ENCODE measurements at regions not wholly inside any gene's neighbourhood (a gene's known extent, or its start where the extent isn't known, plus 50 kb on each side); places are given as distances from the start of the nearest gene placed in this dataset.
"Not testable (repeated sequence)": the region's sequence is repeated elsewhere in the genome, so short reads cannot be mapped to it uniquely, and the experiment has no call there.

DNA sequence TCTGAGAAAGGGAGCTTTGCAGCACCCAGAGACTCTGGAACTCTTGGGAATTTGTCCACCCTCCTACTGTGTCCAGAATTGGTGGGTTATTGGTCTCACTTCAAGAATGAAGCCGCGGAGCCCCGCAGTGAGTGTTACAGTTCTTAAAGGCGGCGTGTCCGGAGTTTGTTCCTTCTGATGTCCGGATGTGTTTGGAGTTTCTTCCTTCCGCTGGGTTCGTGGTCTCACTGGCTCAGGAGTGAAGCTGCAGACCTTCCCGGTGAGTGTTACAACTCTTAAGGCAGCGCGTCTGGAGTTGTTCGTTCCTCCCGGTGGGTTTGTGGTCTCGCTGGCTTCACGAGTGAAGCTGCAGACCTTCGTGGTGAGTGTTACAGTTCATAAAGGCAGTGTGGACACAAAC lies 824.7 kb downstream of the LRRTM4 start:
- intact Hi-C loops (cut with DNase I); DNase-seq: not testable (repeated sequence)

DNA sequence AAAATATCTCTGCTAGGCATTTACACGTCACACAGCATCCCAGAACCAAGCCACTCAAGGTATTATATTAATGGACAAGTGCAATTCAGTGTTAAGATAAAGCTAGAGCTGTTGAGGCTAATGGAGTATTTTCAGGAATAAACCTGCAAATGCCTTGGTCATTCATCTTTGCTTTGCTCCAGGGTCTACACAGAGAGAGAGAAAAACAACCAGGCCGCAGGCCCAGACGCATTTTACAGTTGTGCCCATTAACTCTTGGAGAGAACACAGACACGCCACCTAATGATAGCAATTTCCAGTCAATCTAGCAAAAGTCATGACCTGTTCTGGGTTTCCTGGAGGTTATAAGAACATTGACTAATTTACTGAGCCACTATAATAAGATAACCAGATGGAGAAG lies 829.3 kb downstream of the LRRTM4 start:
- no peak for DNase-seq
- intact Hi-C loops (cut with DNase I), result no loop called here

DNA sequence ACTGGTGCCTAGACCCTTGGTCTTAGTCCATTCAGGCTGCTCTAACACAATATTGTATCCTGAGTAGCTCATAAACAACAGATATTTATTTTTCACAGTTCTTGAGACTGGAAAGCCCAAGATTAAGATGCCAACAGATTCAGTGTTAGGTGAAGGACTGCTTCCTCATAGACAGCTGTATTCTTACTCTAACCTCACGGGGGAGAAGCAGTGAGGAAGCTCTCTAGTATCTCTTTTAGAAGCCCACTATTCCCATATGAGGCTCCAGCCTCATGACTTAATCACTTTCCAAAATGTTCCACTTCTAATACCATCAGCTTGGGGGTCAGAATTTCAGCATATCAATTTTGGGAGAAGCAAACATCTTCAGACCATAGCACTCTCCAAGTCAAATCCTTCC lies 833.4 kb downstream of the LRRTM4 start:
- intact Hi-C loops (cut with DNase I), result no loop called here
- no peak for DNase-seq

DNA sequence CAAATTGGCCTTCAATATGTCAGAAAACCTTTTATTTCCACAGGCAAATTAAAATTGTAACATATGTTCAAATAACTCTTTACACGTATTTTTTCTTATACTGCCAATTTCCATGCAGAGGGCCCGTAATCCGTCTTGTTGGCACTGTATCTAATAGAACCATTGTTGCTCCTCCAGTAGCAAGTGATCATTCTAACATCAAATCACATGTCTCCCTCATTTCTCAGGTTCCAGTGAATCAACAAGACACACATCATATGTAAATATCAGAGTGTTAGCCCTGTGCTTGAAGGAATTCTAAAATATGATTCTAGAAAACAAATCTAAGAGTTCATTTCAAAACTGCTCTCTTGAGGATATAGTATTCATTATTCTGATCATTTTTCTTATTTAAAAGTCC lies 834.3 kb downstream of the LRRTM4 start:
- DNase-seq, result no peak
- intact Hi-C loops (cut with DNase I), result no loop called here

DNA sequence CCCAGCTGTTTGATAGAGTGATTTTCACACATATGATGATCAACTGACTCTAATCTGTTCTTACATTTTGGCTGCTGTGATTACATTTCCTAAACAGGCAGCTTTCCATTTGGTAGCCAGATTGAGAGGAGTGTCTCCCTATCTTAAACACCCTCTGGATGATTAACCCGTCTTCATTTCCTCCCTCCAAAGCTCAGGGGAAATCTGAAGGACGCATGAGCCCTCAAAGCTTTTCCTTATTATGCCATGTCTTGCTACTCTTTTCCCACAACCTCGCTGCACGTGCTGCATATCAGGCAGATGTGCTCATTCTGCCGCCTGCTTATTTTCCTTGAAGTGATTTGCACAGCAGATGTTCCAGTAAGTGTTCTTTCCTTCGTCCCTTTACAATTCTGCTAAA lies 837.4 kb downstream of the LRRTM4 start:
- intact Hi-C loops (cut with DNase I), result no loop called here
- DNase-seq, result no peak

DNA sequence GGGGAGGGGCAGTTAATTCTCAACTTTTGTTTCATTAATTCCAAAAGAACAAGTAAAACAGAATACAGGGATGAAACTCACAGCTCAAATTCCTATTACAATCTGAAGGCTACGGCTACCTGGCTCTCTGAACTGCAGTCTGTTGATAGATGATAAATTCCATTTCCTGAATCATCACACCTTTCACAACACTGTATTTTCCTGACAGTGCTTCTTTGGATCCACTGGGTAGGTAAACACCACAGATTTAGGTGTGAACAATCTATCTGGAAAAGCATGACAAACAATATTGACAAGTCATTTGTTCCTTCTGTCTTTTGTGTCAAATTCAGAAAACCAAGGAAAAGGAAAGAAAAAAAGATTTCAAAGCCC lies 843.2 kb downstream of the LRRTM4 start:
- intact Hi-C loops (cut with DNase I), result no loop called here

DNA sequence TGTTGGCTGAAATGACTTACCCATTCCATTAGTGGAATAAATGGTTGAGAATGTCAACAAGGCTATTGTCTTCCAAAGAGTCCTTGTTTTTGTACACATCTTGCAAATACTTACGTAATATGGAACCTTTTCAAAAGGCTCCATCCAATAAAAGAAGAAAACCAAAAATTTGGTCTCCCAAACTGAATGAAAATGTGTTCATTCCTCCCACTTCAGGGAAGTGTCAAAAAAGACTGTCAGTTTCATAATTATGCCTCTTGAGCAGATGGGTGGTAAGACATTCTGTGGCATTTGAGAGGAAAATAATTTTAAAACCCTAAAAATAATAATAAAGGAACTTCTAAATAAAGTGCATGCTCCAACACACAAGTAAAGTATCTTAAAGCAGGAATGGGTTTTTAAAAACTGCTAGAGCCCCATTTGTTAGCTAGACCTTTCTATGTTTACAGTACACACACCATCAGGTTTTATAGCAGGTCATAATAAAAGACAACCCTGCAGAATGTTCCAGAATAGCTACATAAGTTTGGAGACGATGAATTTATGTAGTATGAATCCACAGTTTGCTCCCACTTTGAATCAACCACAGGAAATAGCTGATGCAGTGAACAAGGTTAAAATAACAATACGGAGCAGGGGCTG lies 843.7 kb downstream of the LRRTM4 start:
- intact Hi-C loops (cut with DNase I), result no loop called here
- no peak for DNase-seq

More for the DNA sequence above, 843.2 kb downstream of the LRRTM4 start:
- no peak for DNase-seq

DNA sequence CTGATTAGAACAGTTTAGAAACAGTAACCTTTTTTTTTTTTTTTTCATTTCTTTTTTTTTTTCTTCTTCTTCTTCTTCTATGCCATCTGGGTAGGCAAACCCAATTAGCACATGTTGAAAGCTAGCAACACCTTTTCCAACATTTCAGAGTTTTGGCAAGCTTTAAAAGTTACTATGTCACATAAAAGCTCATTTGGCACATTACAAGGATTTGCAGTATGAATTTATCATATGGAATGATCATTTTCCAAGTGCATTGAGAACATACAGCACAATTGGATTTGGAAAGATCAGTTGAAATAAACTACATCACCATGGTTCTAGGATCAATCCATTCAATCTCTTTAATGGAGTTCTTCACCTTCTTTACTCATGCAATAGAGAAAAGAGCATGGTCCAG lies 847.0 kb downstream of the LRRTM4 start:
- no peak for DNase-seq
- intact Hi-C loops (cut with DNase I), result no loop called here

DNA sequence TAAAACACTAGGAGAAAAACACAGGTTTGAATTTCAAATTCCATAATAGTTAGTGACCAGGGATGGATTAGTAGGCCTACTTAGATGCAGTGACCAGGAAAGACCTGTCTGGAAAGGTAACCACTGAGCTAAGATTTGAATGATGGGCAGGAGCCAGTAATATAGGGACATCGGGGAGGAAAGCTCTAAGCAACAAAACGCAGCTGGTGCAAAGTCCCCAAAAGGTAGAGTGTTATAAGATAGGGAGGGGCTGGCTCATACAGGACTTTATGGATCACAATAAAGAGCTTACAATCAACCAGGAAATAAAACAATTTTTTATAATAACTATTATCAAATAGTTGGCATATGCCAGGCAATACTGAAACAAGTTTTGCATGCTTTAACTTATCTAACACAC lies 849.4 kb downstream of the LRRTM4 start:
- intact Hi-C loops (cut with DNase I), result no loop called here
- no peak for DNase-seq

DNA sequence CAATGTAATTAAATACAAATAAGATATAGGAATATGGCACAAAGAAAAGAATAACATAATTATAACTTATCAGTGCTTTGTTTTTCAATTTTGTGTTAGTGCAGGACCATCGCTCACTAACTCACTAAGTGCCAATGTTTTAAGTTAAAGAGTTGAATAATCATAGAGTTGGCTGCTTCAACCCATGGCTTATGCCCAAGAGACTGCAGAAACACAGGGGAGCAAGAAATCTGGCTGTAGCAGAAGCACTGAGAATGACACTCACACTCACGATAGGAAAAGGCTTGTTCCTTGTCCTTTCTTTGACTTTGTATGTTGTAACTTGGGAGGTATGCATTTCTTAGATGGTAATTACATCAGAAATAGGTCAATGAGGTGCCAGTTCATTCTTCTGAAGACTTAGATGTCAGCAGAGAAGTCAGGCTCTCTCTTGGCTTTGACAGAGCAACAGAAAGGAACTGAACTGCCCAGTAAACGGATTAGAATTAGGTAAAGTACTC lies 852.2 kb downstream of the LRRTM4 start:
- DNase-seq, result no peak
- intact Hi-C loops (cut with DNase I), result no loop called here

DNA sequence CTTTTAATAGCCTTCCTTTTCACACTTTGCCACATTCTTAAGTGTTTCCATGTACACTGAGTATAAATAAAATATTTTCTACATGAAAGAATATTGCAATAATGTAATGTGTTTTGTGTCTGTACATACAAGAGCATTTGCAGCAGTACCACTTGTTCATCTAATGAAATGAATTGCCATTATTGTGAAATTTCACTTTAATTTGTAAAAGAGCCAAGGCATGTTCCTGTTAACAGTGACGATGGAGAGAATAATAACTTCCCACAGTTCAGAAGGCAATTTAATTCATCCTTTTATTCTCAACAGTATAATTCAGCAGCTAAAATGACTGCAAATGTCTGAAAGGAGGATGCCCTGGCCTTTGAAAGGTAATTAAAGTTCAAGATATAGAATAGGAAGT lies 853.9 kb downstream of the LRRTM4 start:
- no peak for DNase-seq
- intact Hi-C loops (cut with DNase I), result no loop called here

DNA sequence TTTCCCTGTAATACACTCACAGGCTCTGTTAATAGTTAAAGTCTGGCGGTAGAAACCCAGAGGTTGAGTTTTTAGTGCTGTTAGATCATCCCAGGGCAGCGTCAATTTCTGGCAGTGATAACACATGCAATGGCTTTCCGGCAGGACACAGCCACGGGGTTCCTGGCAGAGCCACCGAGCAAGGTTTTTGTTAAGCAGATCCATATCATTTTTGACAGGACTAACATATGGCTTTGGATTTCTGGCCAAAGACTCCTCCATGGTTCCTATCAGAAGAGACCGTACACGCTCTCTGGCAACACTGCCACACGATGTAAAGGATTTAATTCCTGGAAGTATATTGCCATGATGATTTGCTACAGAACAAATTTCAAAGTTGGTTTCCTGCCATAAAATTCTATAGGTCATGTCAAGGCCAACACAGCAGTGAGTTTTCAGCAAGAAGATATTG lies 854.3 kb downstream of the LRRTM4 start:
- intact Hi-C loops (cut with DNase I), result no loop called here
- DNase-seq, result no peak

DNA sequence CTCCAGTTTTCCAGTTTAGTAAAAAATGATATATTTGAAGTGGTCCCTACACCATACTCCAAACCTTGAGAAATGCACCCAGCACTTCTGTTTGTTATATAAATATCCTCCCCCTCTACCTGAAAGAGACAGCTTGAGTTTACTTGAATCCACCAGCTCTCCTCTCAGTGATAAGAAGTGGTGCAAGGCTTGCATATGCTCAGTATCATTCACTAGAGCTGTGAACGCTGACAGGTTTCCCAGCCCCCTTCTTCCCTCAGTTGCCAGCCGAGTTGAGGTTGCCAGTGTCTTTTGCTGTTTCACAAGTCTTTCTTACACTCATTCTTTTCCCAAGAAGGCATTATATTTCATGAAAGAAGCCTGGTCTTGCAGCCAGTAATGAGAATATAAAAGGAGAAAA lies 880.0 kb downstream of the LRRTM4 start:
- DNase-seq, result no peak
- intact Hi-C loops (cut with DNase I), result no loop called here

DNA sequence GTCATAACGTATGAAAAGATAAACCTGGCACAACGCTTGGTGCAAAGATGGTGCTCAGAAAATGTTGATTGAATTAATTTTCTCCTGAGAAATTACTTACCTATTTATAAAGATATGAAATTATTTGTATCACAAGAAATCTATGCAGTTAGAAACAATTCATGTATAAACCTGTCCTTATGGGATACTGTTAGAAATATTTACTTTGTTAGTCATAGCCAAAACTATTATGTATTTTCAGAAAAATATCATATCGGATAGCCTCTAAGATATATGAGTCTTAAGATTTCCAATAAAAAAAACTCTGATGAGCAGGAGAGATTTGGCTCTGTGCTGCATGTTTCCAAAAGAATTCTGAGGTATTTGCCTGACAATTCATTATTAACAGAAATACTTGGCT lies 880.7 kb downstream of the LRRTM4 start:
- no peak for DNase-seq
- intact Hi-C loops (cut with DNase I), result no loop called here

DNA sequence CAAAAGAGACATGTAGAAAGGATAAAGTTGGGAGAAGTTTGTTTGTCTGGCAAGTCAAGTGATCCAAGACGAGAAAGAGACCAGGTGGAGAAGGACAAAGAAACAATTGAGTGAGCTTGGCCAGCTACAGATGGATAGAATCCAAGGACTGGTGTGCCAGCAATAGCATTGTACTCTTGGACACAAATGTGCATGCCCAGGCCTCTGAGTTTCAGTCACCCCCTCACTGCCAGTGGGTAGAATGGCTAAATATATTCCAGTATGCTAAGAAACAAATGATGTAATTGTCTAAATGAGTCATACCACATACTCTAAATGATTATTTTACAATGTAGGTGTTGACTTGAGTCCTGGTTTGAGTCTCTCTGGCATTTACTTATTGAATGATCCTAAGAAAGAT lies 881.3 kb downstream of the LRRTM4 start:
- intact Hi-C loops (cut with DNase I), result no loop called here
- peak in 38 of 42 donors; percentile 6 to 79 (median 46) for DNase-seq

DNA sequence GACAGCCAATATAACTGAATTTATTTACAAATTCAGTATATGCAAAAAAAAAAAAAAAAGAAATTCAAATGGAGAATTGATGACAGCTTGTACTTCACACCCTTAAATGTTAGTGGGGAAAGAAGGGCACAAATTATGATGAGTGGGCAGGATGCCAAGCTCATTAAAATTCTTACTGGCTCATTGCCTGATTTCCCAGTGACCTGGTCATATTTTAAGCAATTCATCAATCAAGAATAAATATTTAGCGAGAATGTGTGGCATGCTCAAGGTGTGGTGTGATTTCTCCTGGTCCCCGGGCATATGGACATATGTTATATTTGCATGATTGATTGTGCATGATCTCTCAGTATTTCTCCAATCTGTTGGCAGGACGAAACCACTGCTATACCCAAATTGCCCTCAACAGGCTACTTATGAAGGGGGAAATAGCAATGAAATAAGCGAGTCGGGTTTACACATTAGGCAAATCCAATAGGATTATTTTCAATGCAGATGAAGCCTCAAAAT lies 883.0 kb downstream of the LRRTM4 start:
- intact Hi-C loops (cut with DNase I), result no loop called here
- no peak for DNase-seq

DNA sequence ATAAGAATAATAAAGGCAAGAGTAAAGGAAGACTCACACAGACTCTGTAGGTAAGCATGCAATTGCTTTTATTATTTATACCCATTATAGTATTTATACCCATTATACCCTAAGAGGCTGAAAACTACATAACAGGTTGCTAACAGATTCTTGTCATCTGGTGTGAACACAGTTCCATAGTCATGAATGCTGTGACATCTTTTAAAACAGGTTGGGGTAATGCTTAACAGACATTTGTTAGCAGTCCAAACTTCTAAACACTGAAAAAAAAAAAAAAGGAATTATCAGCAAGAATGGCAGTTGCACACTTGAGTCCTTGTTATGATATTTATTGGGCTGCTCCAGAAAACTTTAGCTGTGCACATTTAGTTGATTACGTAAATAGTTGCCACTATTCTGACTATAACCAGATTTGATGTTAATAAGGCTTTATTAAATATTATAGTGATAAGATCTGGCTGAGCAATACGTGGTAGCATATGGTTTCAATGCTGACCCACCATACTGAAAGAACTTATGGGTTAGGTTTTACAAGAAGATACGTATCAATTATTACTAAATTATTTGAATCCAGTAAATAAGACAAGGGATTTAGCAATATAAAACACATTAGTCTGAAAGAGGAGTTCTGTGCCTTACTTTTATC lies 888.8 kb downstream of the LRRTM4 start:
- no peak for DNase-seq
- intact Hi-C loops (cut with DNase I), result no loop called here

DNA sequence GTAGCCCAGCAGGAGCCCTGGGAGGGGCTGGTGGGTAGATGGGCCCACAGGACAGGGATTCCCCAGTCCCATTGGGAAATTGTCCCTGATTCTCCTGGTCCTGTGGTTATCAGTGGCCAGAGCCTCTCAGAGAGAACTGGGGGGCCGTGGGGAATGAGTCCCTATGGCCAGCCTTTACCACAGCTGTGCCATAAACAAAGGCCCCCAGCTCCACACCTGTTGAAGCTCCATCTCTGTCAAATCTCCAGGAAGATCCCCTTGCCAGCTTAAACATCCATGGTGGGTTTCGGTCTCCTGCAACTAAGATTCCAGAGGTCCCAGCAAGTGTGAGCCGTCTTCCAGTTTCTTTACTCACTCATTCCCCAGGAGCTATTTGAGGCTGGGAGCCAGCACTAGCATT lies 897.1 kb downstream of the LRRTM4 start:
- intact Hi-C loops (cut with DNase I), result no loop called here
- no peak for DNase-seq

DNA sequence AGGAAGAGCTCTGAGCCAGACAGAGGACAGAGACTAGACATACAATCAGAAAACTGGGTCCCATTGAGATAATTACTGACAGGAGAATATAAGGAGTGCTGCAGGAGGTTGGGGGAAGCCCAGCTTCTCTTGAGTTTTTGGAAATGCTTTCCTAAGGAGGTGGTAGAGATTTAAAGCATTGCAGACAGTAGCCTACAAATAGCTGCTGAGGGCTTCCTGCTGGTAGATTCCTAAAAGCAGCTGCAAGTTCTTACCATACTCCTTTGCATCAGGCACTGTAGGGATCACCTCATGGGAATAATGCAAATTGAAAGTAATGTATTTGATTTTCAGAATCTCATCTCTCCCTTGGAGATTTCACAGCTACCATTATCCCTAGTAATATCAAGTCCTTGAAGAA lies 902.6 kb upstream of the GCFC2 start:
- intact Hi-C loops (cut with DNase I), result no loop called here

DNA sequence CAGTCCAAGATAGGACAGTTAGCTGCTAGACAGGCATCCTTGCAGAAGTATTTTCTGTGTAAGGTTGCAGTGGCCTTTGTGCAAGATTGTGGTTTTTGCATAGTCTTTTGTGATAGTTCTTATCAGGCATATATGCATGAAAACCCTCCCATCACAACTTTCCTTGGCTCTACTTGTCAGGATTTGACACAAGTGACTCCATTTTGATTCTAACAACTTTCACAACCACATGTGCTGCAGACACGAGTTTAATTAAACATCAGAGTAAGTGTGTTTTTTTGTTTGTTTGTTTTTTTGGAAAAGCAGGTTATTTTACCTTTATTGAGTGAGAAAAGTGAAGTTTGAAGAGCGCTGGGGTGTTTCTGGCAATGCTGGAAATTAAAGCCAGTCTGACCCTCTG lies 902.0 kb upstream of the GCFC2 start:
- intact Hi-C loops (cut with DNase I), result no loop called here
- DNase-seq, result no peak

More for the DNA sequence above, 902.6 kb upstream of the GCFC2 start:
- no peak for DNase-seq

DNA sequence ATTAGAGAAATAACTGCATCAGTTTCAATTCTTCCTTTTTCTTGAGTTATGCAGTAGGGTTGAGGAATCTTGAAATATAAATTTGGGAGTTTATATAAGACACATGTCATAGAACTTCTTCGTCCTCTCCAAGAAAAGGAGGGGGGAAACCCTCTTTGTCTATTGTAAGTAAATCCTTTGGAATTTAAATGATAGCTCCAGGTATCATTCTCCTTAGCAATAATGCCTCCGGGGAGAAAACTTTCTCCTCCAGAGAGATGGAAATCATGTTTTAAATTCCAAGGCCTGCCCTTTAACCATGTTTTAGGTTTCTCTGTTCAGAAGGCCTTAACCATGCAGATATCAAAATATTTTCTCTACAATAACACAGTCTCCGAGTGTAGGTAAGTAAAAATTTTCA lies 899.7 kb upstream of the GCFC2 start:
- intact Hi-C loops (cut with DNase I), result no loop called here

More for the DNA sequence above, 899.7 kb upstream of the GCFC2 start:
- DNase-seq, result no peak

Measured in head of caudate nucleus (tissue), 42 donors.